IMR-90 (cell line): ENCODE measurements at regions not wholly inside any gene's neighbourhood (a gene's known extent, or its start where the extent isn't known, plus 50 kb on each side); places are given as distances from the start of the nearest gene placed in this dataset.
"Not testable (repeated sequence)": the region's sequence is repeated elsewhere in the genome, so short reads cannot be mapped to it uniquely, and the experiment has no call there.

Experiments
- ATAC-seq: fragments of 200-7000 bp; cut with Tn5 transposase; 2 replicates; pipeline ENCODE4 v1.9.1; 2020; ENCODE audit warnings: low read depth, mild to moderate bottlenecking, moderate library complexity
- BruUV-seq: library from RNA; stranded (reverse); fragments of 400-500 nt; replicated peaks from 2 replicates; lab custom pipeline; 2021; lab: Mats Ljungman, UMichigan
- CTCF ChIA-PET: fragments of 300-600 bp; formaldehyde crosslinking; extraction: SDS; loops from one replicate; lab custom pipeline; 2021; ENCODE audit warnings: antibody characterized with exemption; lab: Yijun Ruan, JAX
- POLR2A ChIA-PET: fragments of 300-600 bp; sonication (Branson Sonifier 250); formaldehyde crosslinking; loops from one replicate; lab custom pipeline; 2022; ENCODE audit warnings: antibody characterized with exemption; ENCODE audit not compliant: unreplicated experiment; lab: Charles Lee
- DNase-seq: peaks from one replicate; pipeline ENCODE4 v3.0.0; 2013
- H2AFZ ChIP-seq: replicated peaks from 2 replicates; pipeline ENCODE3; 2013; ENCODE audit warnings: low read length, mild to moderate bottlenecking; ENCODE audit not compliant: poor library complexity
- H2AK5ac ChIP-seq: 2 replicates; pipeline ENCODE4 v1.6.1; 2013; ENCODE audit warnings: low read depth, low read length, inconsistent platforms
- H2AK9ac ChIP-seq: replicated peaks from 2 replicates; pipeline ENCODE3; 2013; ENCODE audit warnings: mild to moderate bottlenecking, low read depth, low read length, moderate library complexity; ENCODE audit not compliant: poor library complexity
- H2BK120ac ChIP-seq: 2 replicates; pipeline ENCODE4 v1.6.1; 2013; ENCODE audit warnings: low read depth, low read length, inconsistent platforms
- H2BK15ac ChIP-seq: 3 replicates; pipeline ENCODE4 v1.6.1; 2013; ENCODE audit warnings: low read depth, low read length, inconsistent platforms
- H2BK20ac ChIP-seq: 2 replicates; pipeline ENCODE4 v1.6.1; 2013; ENCODE audit warnings: low read depth, mild to moderate bottlenecking, inconsistent platforms, low read length, moderate library complexity
- H2BK5ac ChIP-seq: 2 replicates; pipeline ENCODE4 v1.6.1; 2013; ENCODE audit warnings: mild to moderate bottlenecking, low read depth, low read length, inconsistent platforms; ENCODE audit not compliant: poor library complexity, severe bottlenecking
- H3K14ac ChIP-seq: replicated peaks from 2 replicates; pipeline ENCODE4 v1.6.1; 2013; ENCODE audit warnings: low read depth, low read length, inconsistent platforms
- H3K18ac ChIP-seq: 2 replicates; pipeline ENCODE4 v1.6.1; 2013; ENCODE audit warnings: low read depth, low read length, control low read depth
- H3K23ac ChIP-seq: 2 replicates; pipeline ENCODE4 v1.6.1; 2013; ENCODE audit warnings: low read depth, low read length, inconsistent platforms
- H3K27ac ChIP-seq: 2 replicates; pipeline ENCODE4 v1.5.1; 2013; ENCODE audit warnings: mild to moderate bottlenecking, control low read depth, low read length; ENCODE audit not compliant: insufficient read depth
- H3K27me3 ChIP-seq: 2 replicates; pipeline ENCODE4 v1.6.1; 2013; ENCODE audit warnings: low read length; ENCODE audit not compliant: control insufficient read depth, insufficient read depth
- H3K36me3 ChIP-seq: 2 replicates; pipeline ENCODE4 v1.6.1; 2013; ENCODE audit warnings: low read length, mixed read lengths; ENCODE audit not compliant: control insufficient read depth, insufficient read depth
- H3K4ac ChIP-seq: 2 replicates; pipeline ENCODE4 v1.6.1; 2013; ENCODE audit warnings: low read depth, low read length, inconsistent platforms
- H3K4me1 ChIP-seq: 2 replicates; pipeline ENCODE4 v1.6.1; 2013; ENCODE audit warnings: low read length, mixed read lengths; ENCODE audit not compliant: control insufficient read depth, insufficient read depth
- H3K4me2 ChIP-seq: 2 replicates; pipeline ENCODE4 v1.6.1; 2013; ENCODE audit warnings: low read depth, mild to moderate bottlenecking, control low read depth, low read length, moderate library complexity
- H3K4me3 ChIP-seq: 2 replicates; pipeline ENCODE4 v1.5.1; 2013; ENCODE audit warnings: low read depth, mild to moderate bottlenecking, control low read depth, low read length, moderate library complexity; ENCODE audit not compliant: insufficient read depth
- H3K56ac ChIP-seq: 2 replicates; pipeline ENCODE4 v1.6.1; 2013; ENCODE audit warnings: low read length, inconsistent platforms; ENCODE audit not compliant: insufficient read depth; ENCODE audit errors: extremely low read depth
- H3K79me1 ChIP-seq, 2 experiments: 2 replicates each; pipeline ENCODE4 v1.6.1; 2013; ENCODE audit warnings: low read length in 2 of 2, inconsistent platforms in 1 of 2, low read depth in 1 of 2
- H3K9ac ChIP-seq: 2 replicates; pipeline ENCODE4 v1.6.1; 2013; ENCODE audit warnings: low read depth, low read length, control low read depth
- H3K9me1 ChIP-seq: 2 replicates; pipeline ENCODE4 v1.6.1; 2013; ENCODE audit warnings: low read length, inconsistent platforms; ENCODE audit not compliant: insufficient read depth
- H3K9me3 ChIP-seq: 2 replicates; pipeline ENCODE4 v1.6.1; 2013; ENCODE audit warnings: low read length; ENCODE audit not compliant: control insufficient read depth, insufficient read depth
- H4K20me1 ChIP-seq: 2 replicates; pipeline ENCODE4 v1.6.1; 2013; ENCODE audit warnings: low read length, inconsistent platforms; ENCODE audit not compliant: insufficient read depth
- H4K5ac ChIP-seq: 2 replicates; pipeline ENCODE4 v1.6.1; 2013; ENCODE audit warnings: mild to moderate bottlenecking, low read depth, low read length, control low read depth
- H4K8ac ChIP-seq, 2 experiments: 2 replicates each; pipeline ENCODE4 v1.6.1; 2013; ENCODE audit warnings: low read depth in 2 of 2, low read length in 2 of 2, control low read depth in 1 of 2, inconsistent platforms in 1 of 2
- H4K91ac ChIP-seq: 2 replicates; pipeline ENCODE4 v1.6.1; 2013; ENCODE audit warnings: low read depth, low read length, inconsistent platforms; ENCODE audit not compliant: insufficient read depth
- WGBS, 2 experiments: methylation state at CpG; one replicate each; pipeline versions ENCODE4 v1.1.5 to v1.1.7; 2013; ENCODE audit warnings: missing lambda C conversion rate in 2 of 2; ENCODE audit not compliant: insufficient read length in 1 of 2; ENCODE audit errors: extremely low coverage in 2 of 2; 5-methylcytosine and 5-hydroxymethylcytosine counted together
- dilution Hi-C: fragments of 300-500 bp; cut with HindIII; formaldehyde crosslinking; loops from one replicate; pipeline ENCODE4 v1.14.3; 2018; ENCODE audit warnings: low sequenced_read_pairs; ENCODE audit not compliant: unreplicated experiment
- in situ Hi-C: fragments of 300-500 bp; cut with MboI; formaldehyde crosslinking; loops from 3 replicates; pipeline ENCODE4 v1.14.3; 2019; ENCODE audit warnings: low sequenced_read_pairs, inconsistent platforms, mixed read lengths
- intact Hi-C: fragments of 100-400 bp; cut with micrococcal nuclease; formaldehyde crosslinking; loops from 2 replicates; pipeline ENCODE4 v1.10.0; 2022

DNA sequence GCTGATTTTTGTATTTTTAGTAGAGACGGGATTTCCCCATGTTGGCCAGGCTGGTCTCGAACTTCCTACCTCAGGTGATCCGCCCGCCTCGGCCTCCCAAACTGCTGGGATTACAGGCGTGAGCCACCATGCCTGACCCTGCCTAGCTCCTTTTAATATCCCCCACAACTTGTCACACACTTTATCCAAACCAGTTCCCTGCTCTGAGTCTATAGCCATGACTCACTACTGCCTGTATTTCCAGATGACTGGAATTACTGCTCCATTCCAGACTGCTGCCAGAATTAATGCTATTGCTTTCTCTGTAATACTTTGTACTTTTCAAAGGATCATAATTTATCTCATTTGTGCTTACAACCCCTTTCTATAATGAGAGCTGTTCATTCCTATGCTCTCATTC lies 153.1 kb downstream of the POTEM start:
- ATAC-seq, POLR2A ChIA-PET, H3K27me3 ChIP-seq, H4K5ac ChIP-seq, dilution Hi-C loops, H2AFZ ChIP-seq, H3K14ac ChIP-seq, DNase-seq, H4K8ac ChIP-seq, intact Hi-C loops, CTCF ChIA-PET, H2AK9ac ChIP-seq, H3K18ac ChIP-seq, BruUV-seq, in situ Hi-C loops, H3K36me3 ChIP-seq, H2AK5ac ChIP-seq, H3K4ac ChIP-seq, H3K79me1 ChIP-seq, H3K4me1 ChIP-seq, H3K9ac ChIP-seq, H3K9me3 ChIP-seq, H3K4me3 ChIP-seq, H3K27ac ChIP-seq, H3K4me2 ChIP-seq, H4K91ac ChIP-seq, H3K23ac ChIP-seq, H2BK120ac ChIP-seq, H2BK15ac ChIP-seq, H3K9me1 ChIP-seq, H3K56ac ChIP-seq, H4K20me1 ChIP-seq, H2BK20ac ChIP-seq, H2BK5ac ChIP-seq: not testable (repeated sequence)
- WGBS, 2 experiments = no CpG with 5 or more reads among the region's 6 CpGs

DNA sequence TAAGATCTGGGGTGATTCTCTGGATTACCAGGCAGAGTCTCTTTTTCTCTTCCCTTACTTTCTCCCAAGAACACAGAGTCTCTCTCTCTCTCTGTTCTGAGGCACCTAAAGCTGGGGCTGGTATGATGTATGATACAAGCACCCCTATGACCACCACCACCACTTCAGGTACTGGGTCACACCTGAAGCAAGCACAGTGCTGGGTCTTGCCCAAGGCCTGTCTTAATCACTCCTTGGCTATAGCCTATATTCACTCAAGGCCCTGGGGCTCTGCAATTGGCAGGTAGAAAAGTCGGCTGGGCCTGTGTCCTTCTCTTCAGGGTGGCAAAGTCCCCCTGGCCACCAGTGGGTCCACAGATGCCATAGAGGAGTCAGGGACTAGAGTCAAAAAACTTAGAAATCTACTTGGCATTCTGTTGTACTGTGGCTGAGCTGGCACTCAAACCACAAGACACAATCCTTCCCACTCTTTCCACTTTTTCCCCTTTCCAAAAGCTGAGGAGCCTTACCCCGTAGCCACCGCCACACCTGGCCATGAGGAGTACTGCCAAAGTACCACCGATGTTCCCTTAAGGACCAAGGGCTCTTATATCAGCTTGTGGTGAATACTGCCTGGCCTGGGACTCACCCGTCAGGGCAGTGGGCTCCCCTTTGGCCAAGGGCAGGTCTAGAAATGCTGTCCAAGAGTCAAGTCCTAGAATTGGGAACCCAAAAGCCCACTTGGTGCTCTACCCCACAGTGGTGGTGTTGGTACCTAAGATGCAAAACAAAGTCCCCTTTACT lies 159.2 kb downstream of the POTEM start:
- H3K14ac ChIP-seq, H4K5ac ChIP-seq, H3K27ac ChIP-seq, dilution Hi-C loops, H2AK9ac ChIP-seq, H4K91ac ChIP-seq, H4K8ac ChIP-seq, DNase-seq, H3K9ac ChIP-seq, H2BK5ac ChIP-seq, H3K18ac ChIP-seq, H3K4me1 ChIP-seq, BruUV-seq, H3K36me3 ChIP-seq, H3K56ac ChIP-seq, H3K4me3 ChIP-seq, H3K4ac ChIP-seq, H2AK5ac ChIP-seq, intact Hi-C loops, POLR2A ChIA-PET, H2BK20ac ChIP-seq, ATAC-seq, H3K27me3 ChIP-seq, CTCF ChIA-PET, H3K4me2 ChIP-seq, in situ Hi-C loops, H3K9me1 ChIP-seq, H2BK15ac ChIP-seq, H3K79me1 ChIP-seq, H3K23ac ChIP-seq, H2BK120ac ChIP-seq, H4K20me1 ChIP-seq, H2AFZ ChIP-seq, H3K9me3 ChIP-seq: not testable (repeated sequence)
- no CpG with 5 or more reads among the region's 5 CpGs for WGBS, 2 experiments
